ENCODE measurements at regions not wholly inside any gene's neighbourhood (a gene's known extent, or its start where the extent isn't known, plus 50 kb on each side); places are given as distances from the start of the nearest gene placed in this dataset.

DNA sequence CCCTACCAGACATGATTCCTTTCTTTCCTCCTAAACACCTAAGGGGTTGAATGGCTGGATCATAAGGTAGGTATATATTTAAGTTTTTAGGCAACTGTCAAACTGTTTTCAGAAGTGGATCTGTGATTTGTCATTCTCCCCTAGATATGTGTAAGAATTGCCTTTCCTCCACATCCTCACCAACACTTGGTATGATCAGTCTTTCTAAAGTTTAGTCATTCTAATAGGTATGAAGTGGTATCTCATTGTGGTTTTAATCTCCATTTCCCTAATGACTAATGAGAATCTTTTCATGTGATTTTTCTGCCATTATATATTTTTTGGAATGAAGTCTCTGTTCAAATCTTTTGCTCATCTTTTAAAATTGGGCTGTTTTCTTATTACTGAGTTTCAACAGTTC is 122.1 kb downstream of the TFCP2L1 start:
- H3K27ac Mint-ChIP-seq = no peak overlapping the region
- H3K9me3 Mint-ChIP-seq (ENCODE audit: low read depth) = peaks cover 13% of the 10 kb centered on the region

DNA sequence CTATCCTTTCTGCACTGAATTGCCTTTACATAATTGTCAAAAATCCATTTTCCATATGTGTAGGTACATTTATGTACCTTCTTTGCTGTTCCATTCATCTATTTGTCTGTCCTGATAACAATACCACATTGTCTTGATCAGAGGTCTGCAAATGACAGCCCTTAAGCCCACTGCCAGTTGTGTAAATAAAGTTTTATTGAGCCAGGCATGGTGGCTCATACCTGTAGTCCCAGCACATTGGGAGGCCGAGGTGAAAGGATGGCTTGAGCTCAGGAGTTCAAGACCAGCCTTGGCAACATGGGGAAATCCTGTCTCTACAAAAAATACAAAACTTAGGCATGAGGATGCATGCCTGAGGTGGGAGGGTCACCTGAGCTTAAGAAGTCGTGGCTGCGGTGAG is 121.0 kb downstream of the TFCP2L1 start:
- no peaks in the 10 kb centered on the region for H3K4me1 Mint-ChIP-seq (ENCODE audit: low read depth)
- H3K9me3 Mint-ChIP-seq (ENCODE audit: low read depth) = peaks cover 6% of the 10 kb centered on the region
- H3K36me3 Mint-ChIP-seq = peaks cover under 1% of the 10 kb centered on the region
- H3K4me3 Mint-ChIP-seq = no peak overlapping the region
- H3K27me3 Mint-ChIP-seq = peaks cover 4% of the 10 kb centered on the region
- H3K27ac Mint-ChIP-seq = no peak overlapping the region

More for the DNA sequence above, 122.1 kb downstream of the TFCP2L1 start:
- peaks cover 4% of the 10 kb centered on the region for H3K27me3 Mint-ChIP-seq
- H3K4me1 Mint-ChIP-seq (ENCODE audit: low read depth) = no peaks in the 10 kb centered on the region
- no peak overlapping the region for H3K4me3 Mint-ChIP-seq
- peaks cover 2% of the 10 kb centered on the region for H3K36me3 Mint-ChIP-seq

DNA sequence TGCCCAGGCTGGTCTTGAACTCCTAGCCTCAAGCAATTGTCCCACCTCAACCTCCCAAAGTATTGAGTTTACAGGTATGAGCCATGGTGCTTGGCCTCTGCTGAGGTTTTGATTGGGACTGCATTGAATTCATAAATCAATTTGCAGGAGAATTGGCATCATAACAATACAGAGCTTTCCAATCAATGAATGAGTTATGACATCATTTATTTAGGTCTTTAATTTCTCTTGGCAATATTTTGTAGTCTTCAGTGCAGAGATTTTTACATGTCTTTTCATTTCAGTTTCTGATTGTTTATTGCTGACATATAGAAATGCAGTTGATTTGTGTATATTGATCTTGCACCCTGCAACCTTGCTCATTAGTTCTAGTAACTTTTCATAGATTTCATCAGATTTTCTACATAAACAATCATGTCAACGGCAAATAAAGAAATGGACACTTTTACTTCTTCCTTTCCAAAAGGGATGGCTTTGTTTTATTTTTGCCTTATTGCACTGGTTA is 119.9 kb downstream of the TFCP2L1 start:
- Mint-ChIP-seq H3K4me1 (ENCODE audit: low read depth) (no peaks in the 10 kb centered on the region), H3K36me3 (no peaks in the 10 kb centered on the region), H3K4me3 (no peak overlapping the region), H3K9me3 (ENCODE audit: low read depth) (peaks cover 5% of the 10 kb centered on the region), H3K27me3 (peaks cover 5% of the 10 kb centered on the region), H3K27ac (no peak overlapping the region)

All from activated naive CD8-positive, alpha-beta T cell (primary cell).